Liver (tissue), 3 donors: ENCODE measurements at regions not wholly inside any gene's neighbourhood (a gene's known extent, or its start where the extent isn't known, plus 50 kb on each side); places are given as distances from the start of the nearest gene placed in this dataset.
"Not testable (repeated sequence)": the region's sequence is repeated elsewhere in the genome, so short reads cannot be mapped to it uniquely, and the experiment has no call there.

Experiments used
- CTCF ChIP-seq: fragments of 150-350 bp; IDR thresholded peaks from 2 replicates; pipeline ENCODE4 v1.5.1; 2017; ENCODE audit warnings: improper control_type of control experiment, low read depth, low read length; ENCODE audit not compliant: missing input control
- EGR1 ChIP-seq, 2 donors: IDR thresholded peaks; 2 replicates each; pipeline ENCODE4 v1.6.1; 2016 to 2018; ENCODE audit warnings: antibody characterized with exemption in 2 of 2, low read depth in 2 of 2
- JUND ChIP-seq, 2 donors: IDR thresholded peaks; 2 replicates each; pipeline ENCODE4 v1.6.1; 2016; ENCODE audit warnings: antibody characterized with exemption in 2 of 2
- SP1 ChIP-seq: IDR thresholded peaks from 2 replicates; pipeline ENCODE4 v1.6.1; 2018; ENCODE audit warnings: antibody characterized with exemption, mild to moderate bottlenecking
- TAF1 ChIP-seq: conservative IDR thresholded peaks from 2 replicates; pipeline ENCODE4 v1.6.1; 2016; ENCODE audit warnings: antibody characterized with exemption, mild to moderate bottlenecking
- YY1 ChIP-seq: IDR thresholded peaks from 2 replicates; pipeline ENCODE4 v1.6.1; 2016; ENCODE audit warnings: antibody characterized with exemption, mild to moderate bottlenecking
- donor health status: healthy.
- donor health status: healthy.

GRCh38 chr1:101504106-101504505 is 267.3 kb downstream of the S1PR1 start:
- not testable (repeated sequence) for TF ChIP-seq TAF1; CTCF; YY1; JUND (IDR thresholded peaks at IDR 0.05); EGR1 (IDR thresholded peaks at IDR 0.05; ENCODE audit: low read depth in 2 of 2); SP1
